Panc1 (cell line): ENCODE measurements at regions not wholly inside any gene's neighbourhood (a gene's known extent, or its start where the extent isn't known, plus 50 kb on each side); places are given as distances from the start of the nearest gene placed in this dataset.

Source experiments
- ATAC-seq: fragments of 200-7000 bp; cut with Tn5 transposase; 2 replicates; pipeline ENCODE4 v1.9.1; 2020; ENCODE audit warnings: mild to moderate bottlenecking, moderate library complexity
- BruUV-seq: library from RNA; stranded (reverse); fragments of 400-500 nt; replicated peaks from 2 replicates; lab custom pipeline; 2021; lab: Mats Ljungman, UMichigan
- CTCF ChIA-PET: fragments of 300-600 bp; sonication (Branson Sonifier 250); formaldehyde crosslinking; loops from one replicate; lab custom pipeline; 2022; ENCODE audit warnings: antibody characterized with exemption; lab: Charles Lee
- POLR2A ChIA-PET: fragments of 300-600 bp; sonication (Branson Sonifier 250); formaldehyde crosslinking; loops from one replicate; lab custom pipeline; 2022; ENCODE audit warnings: antibody characterized with exemption; lab: Charles Lee
- DNase-seq: peaks from one replicate; pipeline ENCODE4 v3.0.0-alpha.2; 2010; ENCODE audit warnings: low read depth, low spot score
- H3K27ac ChIP-seq: 2 replicates; pipeline ENCODE4 v1.5.1; 2011; ENCODE audit warnings: mild to moderate bottlenecking, low read length, inconsistent platforms
- H3K27me3 ChIP-seq: fragments of 200-500 bp; sonication (Bioruptor generic); 2 replicates; pipeline ENCODE4 v1.6.0; 2014; ENCODE audit warnings: low read length, inconsistent platforms; ENCODE audit not compliant: control insufficient read depth, insufficient read depth
- H3K36me3 ChIP-seq: fragments of 200-500 bp; sonication (Bioruptor generic); 2 replicates; pipeline ENCODE4 v1.5.1; 2014; ENCODE audit warnings: inconsistent platforms, mild to moderate bottlenecking, low read length, moderate library complexity; ENCODE audit not compliant: control insufficient read depth, insufficient read depth
- H3K4me1 ChIP-seq: 2 replicates; pipeline ENCODE4 v1.5.1; 2011; ENCODE audit warnings: inconsistent platforms, mild to moderate bottlenecking, low read length, moderate library complexity; ENCODE audit not compliant: control insufficient read depth, insufficient read depth
- H3K4me3 ChIP-seq, 2 experiments: 2 replicates each; pipeline ENCODE4 v1.5.1; 2011 to 2012; ENCODE audit warnings: low read depth in 2 of 2, low read length in 2 of 2, mild to moderate bottlenecking in 2 of 2, inconsistent platforms in 1 of 2, moderate library complexity in 1 of 2
- H3K9me3 ChIP-seq: fragments of 200-500 bp; sonication (Bioruptor generic); 2 replicates; pipeline ENCODE4 v1.5.1; 2014; ENCODE audit warnings: low read depth, mild to moderate bottlenecking, inconsistent platforms, low read length, moderate library complexity; ENCODE audit not compliant: control insufficient read depth, insufficient read depth
- POLR2AphosphoS5 ChIP-seq: IDR thresholded peaks from 2 replicates; pipeline ENCODE4 v1.6.1; 2012; ENCODE audit warnings: mild to moderate bottlenecking, low read depth, low read length, moderate library complexity
- SIN3A ChIP-seq: IDR thresholded peaks from 2 replicates; pipeline ENCODE4 v1.6.1; 2012; ENCODE audit warnings: low read depth, mild to moderate bottlenecking, low read length, moderate library complexity, borderline replicate concordance; ENCODE audit not compliant: insufficient read depth
- TCF7L2 ChIP-seq: IDR thresholded peaks from 2 replicates; pipeline ENCODE4 v1.6.1; 2011; ENCODE audit warnings: mild to moderate bottlenecking, low read depth, low read length, inconsistent platforms
- in situ Hi-C: cut with HindIII; loops from 2 replicates; pipeline ENCODE4 v1.10.0; 2016; ENCODE audit warnings: low sequenced_read_pairs, low pct_unique_long_range_greater_than_20kb
- intact Hi-C: fragments of 100-400 bp; cut with micrococcal nuclease; formaldehyde crosslinking; loops from one replicate; pipeline ENCODE4 v1.10.0; 2022; ENCODE audit not compliant: unreplicated experiment
- TF ChIP-seq, protein P1 (sequence below), 2 experiments: IDR thresholded peaks; 2 replicates each; pipeline ENCODE4 v1.6.1; 2011 to 2012; ENCODE audit warnings: low read depth in 2 of 2, control low read depth in 1 of 2, low read length in 1 of 2, mild to moderate bottlenecking in 1 of 2, moderate library complexity in 1 of 2; ENCODE audit not compliant: insufficient read depth in 1 of 2
- TF ChIP-seq, protein P2 (sequence below): fragments of 450-650 bp; IDR thresholded peaks from 2 replicates; pipeline ENCODE4 v1.5.1; 2017; ENCODE audit warnings: mild to moderate bottlenecking

DNA sequence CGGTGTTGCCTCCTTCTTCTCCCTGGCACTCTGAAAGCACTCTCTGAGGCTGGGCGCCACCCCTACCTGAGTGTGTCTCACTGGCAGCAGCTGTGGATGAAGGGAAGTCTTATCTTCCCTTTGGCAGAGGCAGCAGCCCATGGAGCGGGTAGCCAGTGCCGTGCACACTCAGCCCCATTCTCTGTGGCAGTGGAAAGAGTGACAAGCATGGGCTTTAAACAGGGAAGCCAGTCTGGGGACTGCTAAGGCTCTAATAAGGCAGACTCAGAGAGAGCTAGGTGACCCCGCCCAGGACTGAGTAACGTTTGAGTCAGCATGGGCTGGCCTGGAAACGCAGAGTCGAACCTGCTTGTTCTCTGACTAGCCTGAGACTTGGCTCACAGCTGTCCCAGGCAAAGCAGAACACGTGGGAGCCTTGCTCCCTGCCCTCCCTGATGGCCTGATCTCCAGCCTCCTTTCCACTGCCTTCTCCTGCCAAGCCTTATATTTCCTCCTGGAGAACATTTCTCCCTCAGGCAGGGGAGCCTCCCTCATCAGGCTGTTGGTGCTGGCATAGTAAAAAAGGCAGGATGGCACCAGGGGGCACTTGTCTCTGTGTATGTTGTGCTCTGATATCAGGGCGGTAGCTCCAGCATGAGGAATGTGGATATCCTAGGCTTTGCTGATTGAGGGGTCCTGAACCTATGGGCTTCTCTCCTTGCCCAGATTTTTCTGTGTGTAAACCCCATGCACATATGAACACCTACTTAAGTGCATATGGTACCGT, 93.9 kb upstream of the LGALSL start:
- BruUV-seq: no TSS peak
- Histone ChIP-seq H3K27me3 (peaks cover 6% of the 10 kb centered on the region; the same call in 1 of the 2 replicates), H3K9me3 (no peaks in the 10 kb centered on the region), H3K4me3 (no peak overlapping the region), H3K36me3 (no peaks in the 10 kb centered on the region), H3K27ac (no peak overlapping the region), H3K4me1 (no peaks in the 10 kb centered on the region)
- intact Hi-C loops: no loop called here
- DNase-seq: peak; percentile 91
- peak; percentile 97 for ATAC-seq
- POLR2A ChIA-PET: no interaction called here
- in situ Hi-C loops: no loop called here
- CTCF ChIA-PET: interaction anchor here (0.5 kb wide), 1 partner anchor 162 kb away, joined by 3 read pairs; no protein-coding TSS in a partner anchor
- TF ChIP-seq TCF7L2 (no peak), POLR2AphosphoS5 (no peak), SIN3A (no peak)
- TF ChIP-seq, protein P1, sequence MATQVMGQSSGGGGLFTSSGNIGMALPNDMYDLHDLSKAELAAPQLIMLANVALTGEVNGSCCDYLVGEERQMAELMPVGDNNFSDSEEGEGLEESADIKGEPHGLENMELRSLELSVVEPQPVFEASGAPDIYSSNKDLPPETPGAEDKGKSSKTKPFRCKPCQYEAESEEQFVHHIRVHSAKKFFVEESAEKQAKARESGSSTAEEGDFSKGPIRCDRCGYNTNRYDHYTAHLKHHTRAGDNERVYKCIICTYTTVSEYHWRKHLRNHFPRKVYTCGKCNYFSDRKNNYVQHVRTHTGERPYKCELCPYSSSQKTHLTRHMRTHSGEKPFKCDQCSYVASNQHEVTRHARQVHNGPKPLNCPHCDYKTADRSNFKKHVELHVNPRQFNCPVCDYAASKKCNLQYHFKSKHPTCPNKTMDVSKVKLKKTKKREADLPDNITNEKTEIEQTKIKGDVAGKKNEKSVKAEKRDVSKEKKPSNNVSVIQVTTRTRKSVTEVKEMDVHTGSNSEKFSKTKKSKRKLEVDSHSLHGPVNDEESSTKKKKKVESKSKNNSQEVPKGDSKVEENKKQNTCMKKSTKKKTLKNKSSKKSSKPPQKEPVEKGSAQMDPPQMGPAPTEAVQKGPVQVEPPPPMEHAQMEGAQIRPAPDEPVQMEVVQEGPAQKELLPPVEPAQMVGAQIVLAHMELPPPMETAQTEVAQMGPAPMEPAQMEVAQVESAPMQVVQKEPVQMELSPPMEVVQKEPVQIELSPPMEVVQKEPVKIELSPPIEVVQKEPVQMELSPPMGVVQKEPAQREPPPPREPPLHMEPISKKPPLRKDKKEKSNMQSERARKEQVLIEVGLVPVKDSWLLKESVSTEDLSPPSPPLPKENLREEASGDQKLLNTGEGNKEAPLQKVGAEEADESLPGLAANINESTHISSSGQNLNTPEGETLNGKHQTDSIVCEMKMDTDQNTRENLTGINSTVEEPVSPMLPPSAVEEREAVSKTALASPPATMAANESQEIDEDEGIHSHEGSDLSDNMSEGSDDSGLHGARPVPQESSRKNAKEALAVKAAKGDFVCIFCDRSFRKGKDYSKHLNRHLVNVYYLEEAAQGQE (IDR thresholded peaks at IDR 0.05; ENCODE audit: insufficient read depth in 1 of 2, low read depth in 2 of 2, low read length in 1 of 2): no peak
- TF ChIP-seq, protein P2, sequence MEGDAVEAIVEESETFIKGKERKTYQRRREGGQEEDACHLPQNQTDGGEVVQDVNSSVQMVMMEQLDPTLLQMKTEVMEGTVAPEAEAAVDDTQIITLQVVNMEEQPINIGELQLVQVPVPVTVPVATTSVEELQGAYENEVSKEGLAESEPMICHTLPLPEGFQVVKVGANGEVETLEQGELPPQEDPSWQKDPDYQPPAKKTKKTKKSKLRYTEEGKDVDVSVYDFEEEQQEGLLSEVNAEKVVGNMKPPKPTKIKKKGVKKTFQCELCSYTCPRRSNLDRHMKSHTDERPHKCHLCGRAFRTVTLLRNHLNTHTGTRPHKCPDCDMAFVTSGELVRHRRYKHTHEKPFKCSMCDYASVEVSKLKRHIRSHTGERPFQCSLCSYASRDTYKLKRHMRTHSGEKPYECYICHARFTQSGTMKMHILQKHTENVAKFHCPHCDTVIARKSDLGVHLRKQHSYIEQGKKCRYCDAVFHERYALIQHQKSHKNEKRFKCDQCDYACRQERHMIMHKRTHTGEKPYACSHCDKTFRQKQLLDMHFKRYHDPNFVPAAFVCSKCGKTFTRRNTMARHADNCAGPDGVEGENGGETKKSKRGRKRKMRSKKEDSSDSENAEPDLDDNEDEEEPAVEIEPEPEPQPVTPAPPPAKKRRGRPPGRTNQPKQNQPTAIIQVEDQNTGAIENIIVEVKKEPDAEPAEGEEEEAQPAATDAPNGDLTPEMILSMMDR: 0 out of 2 replicates have a peak, but pooled peaks have one; percentile 7

DNA sequence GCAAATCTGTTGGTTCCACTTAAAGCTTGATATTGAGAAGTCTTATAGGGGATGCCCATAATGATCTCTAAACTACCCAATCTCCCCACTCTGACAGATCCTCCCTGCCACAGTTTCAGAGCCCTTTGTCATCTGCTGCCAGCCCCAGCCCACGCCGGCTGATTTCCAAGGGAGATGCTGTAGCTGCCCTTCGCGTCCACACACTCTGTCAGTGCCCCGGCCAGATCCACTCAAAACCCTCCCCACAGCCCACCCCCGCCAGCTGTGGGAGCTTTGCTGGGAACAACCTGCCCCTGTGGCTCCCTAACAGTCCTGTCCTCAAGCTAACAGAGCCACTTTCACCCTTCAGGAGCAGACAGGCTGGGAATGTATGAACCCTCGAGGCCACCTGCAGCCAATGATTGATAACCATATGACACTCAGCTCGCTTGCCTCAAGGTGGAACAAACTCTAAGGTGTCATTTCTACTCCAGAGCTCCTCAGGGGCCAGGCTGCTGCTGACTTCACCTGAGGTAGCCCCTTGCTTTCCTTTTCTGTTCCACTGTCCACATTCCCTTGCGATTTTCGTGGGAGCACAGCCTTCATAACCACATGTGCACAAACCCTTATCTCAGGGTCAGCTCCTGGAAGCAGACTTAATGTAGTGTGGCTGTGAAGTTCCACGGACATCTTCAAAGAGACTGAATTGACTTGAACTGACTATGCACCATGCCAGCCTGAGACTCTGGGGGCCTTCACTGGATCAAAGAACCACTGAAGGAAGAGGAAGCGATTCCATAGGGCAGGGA, 92.6 kb upstream of the LGALSL start:
- BruUV-seq: no TSS peak
- in situ Hi-C loops: no loop called here
- intact Hi-C loops: no loop called here
- H3K36me3 ChIP-seq: no peaks in the 10 kb centered on the region
- H3K27me3 ChIP-seq: peaks cover 6% of the 10 kb centered on the region; the same call in 1 of the 2 replicates
- no peak overlapping the region for H3K4me3 ChIP-seq
- H3K9me3 ChIP-seq: no peaks in the 10 kb centered on the region
- ATAC-seq: no peak
- ChIA-PET POLR2A (no interaction called here), CTCF (interaction anchor here (0.5 to 0.6 kb wide), 2 partner anchors 207 to 547 kb away, joined by 3 to 6 read pairs; no protein-coding TSS in a partner anchor)
- H3K27ac ChIP-seq: no peak overlapping the region
- no peaks in the 10 kb centered on the region for H3K4me1 ChIP-seq
- TF ChIP-seq, protein P2: no peak
- TF ChIP-seq SIN3A (no peak), TCF7L2 (no peak), POLR2AphosphoS5 (no peak)
- TF ChIP-seq, protein P1 (IDR thresholded peaks at IDR 0.05; ENCODE audit: insufficient read depth in 1 of 2, low read depth in 2 of 2, low read length in 1 of 2): no peak
- DNase-seq: no peak
